Glutamatergic neuron (in vitro differentiated cells): ENCODE measurements at regions not wholly inside any gene's neighbourhood (a gene's known extent, or its start where the extent isn't known, plus 50 kb on each side); places are given as distances from the start of the nearest gene placed in this dataset.
"Not testable (repeated sequence)": the region's sequence is repeated elsewhere in the genome, so short reads cannot be mapped to it uniquely, and the experiment has no call there.

Experiments used
- DNase-seq: peaks from one replicate; pipeline ENCODE4 v3.0.0; 2022
- H3K27ac Mint-ChIP-seq: one replicate; pipeline ENCODE4 v1.8.0; 2020; ENCODE audit warnings: mild to moderate bottlenecking, mixed read lengths, inconsistent platforms; ENCODE audit not compliant: unreplicated experiment
- H3K27me3 Mint-ChIP-seq: one replicate; pipeline ENCODE4 v1.8.0; 2020; ENCODE audit warnings: mild to moderate bottlenecking, moderate library complexity, mixed read lengths, inconsistent platforms; ENCODE audit not compliant: unreplicated experiment
- H3K36me3 Mint-ChIP-seq: one replicate; pipeline ENCODE4 v1.8.0; 2020; ENCODE audit warnings: mild to moderate bottlenecking, mixed read lengths, inconsistent platforms; ENCODE audit not compliant: unreplicated experiment
- H3K4me1 Mint-ChIP-seq: one replicate; pipeline ENCODE4 v1.8.0; 2020; ENCODE audit warnings: mild to moderate bottlenecking, low read depth, mixed read lengths, inconsistent platforms; ENCODE audit not compliant: unreplicated experiment
- H3K4me3 Mint-ChIP-seq: one replicate; pipeline ENCODE4 v1.8.0; 2020; ENCODE audit warnings: mild to moderate bottlenecking, mixed read lengths, inconsistent platforms; ENCODE audit not compliant: unreplicated experiment
- H3K9me3 Mint-ChIP-seq: one replicate; pipeline ENCODE4 v1.8.0; 2020; ENCODE audit warnings: mild to moderate bottlenecking, moderate library complexity, mixed read lengths, inconsistent platforms; ENCODE audit not compliant: unreplicated experiment
- TF ChIP-seq, protein P1 (sequence below): fragments of 200-600 bp; sonication (generic); IDR thresholded peaks from one replicate; pipeline ENCODE4 v1.5.0; 2021; ENCODE audit not compliant: partially characterized antibody, unreplicated experiment

DNA sequence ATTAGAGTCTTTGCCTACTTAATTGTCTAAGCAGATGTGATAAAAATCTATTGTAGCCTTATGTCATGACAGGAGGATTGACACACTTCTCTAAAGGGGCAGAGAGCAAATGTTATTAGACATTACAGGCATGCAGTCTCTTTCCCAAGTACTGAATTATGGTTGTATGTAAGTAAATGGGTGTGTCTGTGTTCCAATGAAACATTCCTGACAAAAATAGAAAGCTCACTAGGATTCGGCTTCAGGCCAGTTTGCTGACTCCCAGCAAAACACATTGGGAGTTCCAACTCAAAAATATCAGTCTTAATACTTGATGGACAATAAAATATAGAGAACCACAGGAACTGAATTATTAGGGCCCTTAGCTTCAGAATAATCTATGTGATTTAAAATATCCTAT lies 1480.4 kb downstream of the FAM181B start:
- Mint-ChIP-seq H3K27me3 (no peaks in the 10 kb centered on the region), H3K36me3 (no peaks in the 10 kb centered on the region), H3K9me3 (no peaks in the 10 kb centered on the region), H3K27ac (no peak overlapping the region), H3K4me1 (peaks cover 2% of the 10 kb centered on the region), H3K4me3 (no peak overlapping the region)
- DNase-seq: no peak
- TF ChIP-seq, protein P1, sequence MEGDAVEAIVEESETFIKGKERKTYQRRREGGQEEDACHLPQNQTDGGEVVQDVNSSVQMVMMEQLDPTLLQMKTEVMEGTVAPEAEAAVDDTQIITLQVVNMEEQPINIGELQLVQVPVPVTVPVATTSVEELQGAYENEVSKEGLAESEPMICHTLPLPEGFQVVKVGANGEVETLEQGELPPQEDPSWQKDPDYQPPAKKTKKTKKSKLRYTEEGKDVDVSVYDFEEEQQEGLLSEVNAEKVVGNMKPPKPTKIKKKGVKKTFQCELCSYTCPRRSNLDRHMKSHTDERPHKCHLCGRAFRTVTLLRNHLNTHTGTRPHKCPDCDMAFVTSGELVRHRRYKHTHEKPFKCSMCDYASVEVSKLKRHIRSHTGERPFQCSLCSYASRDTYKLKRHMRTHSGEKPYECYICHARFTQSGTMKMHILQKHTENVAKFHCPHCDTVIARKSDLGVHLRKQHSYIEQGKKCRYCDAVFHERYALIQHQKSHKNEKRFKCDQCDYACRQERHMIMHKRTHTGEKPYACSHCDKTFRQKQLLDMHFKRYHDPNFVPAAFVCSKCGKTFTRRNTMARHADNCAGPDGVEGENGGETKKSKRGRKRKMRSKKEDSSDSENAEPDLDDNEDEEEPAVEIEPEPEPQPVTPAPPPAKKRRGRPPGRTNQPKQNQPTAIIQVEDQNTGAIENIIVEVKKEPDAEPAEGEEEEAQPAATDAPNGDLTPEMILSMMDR: no peak

- TF ChIP-seq, protein P1: no peak
- Mint-ChIP-seq H3K4me3 (no peak overlapping the region), H3K27ac (no peak overlapping the region), H3K9me3 (no peaks in the 10 kb centered on the region), H3K36me3 (no peaks in the 10 kb centered on the region), H3K27me3 (no peaks in the 10 kb centered on the region), H3K4me1 (no peaks in the 10 kb centered on the region)
- no peak for DNase-seq
Measured at GRCh38 chr11:81246941-81247340, 1486.7 kb downstream of the FAM181B start.

DNA sequence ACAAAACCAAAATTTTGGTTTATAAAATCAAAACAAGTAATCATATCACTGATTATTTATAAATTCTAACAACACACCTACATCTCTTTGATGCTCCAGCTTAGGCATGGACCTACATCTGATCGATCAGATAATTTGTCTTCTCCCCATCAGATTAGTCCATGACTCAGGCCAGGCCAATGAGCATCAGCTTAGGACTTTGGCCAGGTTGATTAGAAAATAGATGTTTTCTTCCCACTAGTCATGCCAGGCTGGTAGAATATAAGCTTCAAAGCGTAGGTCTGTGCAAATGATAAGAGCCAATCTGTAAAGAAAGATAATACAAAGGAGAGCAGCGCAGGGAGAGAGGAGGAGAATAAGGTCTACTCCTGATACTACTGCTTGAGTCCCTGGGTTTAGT lies 1487.9 kb downstream of the FAM181B start:
- Mint-ChIP-seq H3K27ac (no peak overlapping the region), H3K9me3 (no peaks in the 10 kb centered on the region), H3K36me3 (no peaks in the 10 kb centered on the region), H3K27me3 (no peaks in the 10 kb centered on the region), H3K4me3 (no peak overlapping the region), H3K4me1 (no peaks in the 10 kb centered on the region)
- TF ChIP-seq, protein P1: no peak
- no peak for DNase-seq

GRCh38 chr11:81241672-81242275 lies 1491.9 kb downstream of the FAM181B start:
- H3K9me3 Mint-ChIP-seq: no peaks in the 10 kb centered on the region
- H3K27me3 Mint-ChIP-seq: no peaks in the 10 kb centered on the region
- TF ChIP-seq, protein P1: no peak
- H3K4me1 Mint-ChIP-seq: no peaks in the 10 kb centered on the region
- H3K27ac Mint-ChIP-seq: no peak overlapping the region
- no peaks in the 10 kb centered on the region for H3K36me3 Mint-ChIP-seq
- no peak for DNase-seq
- H3K4me3 Mint-ChIP-seq: no peak overlapping the region

GRCh38 chr11:81237139-81237538 lies 1496.5 kb downstream of the FAM181B start:
- Mint-ChIP-seq H3K27me3 (no peaks in the 10 kb centered on the region), H3K4me1 (peaks cover 2% of the 10 kb centered on the region), H3K27ac (no peak overlapping the region), H3K36me3 (no peaks in the 10 kb centered on the region), H3K9me3 (no peaks in the 10 kb centered on the region), H3K4me3 (no peak overlapping the region)
- TF ChIP-seq, protein P1: peak; percentile 53
- DNase-seq: no peak

GRCh38 chr11:81227409-81227808 lies 1506.3 kb downstream of the FAM181B start:
- H3K36me3 Mint-ChIP-seq, H3K27me3 Mint-ChIP-seq, DNase-seq, H3K4me3 Mint-ChIP-seq, H3K9me3 Mint-ChIP-seq, H3K27ac Mint-ChIP-seq, H3K4me1 Mint-ChIP-seq: not testable (repeated sequence)
